Dendritic cell treated with granulocyte-macrophage colony-stimulating factor and Interleukin-4, amounts not matched to agents 40 ng/mL and 50 ng/mL, for 4 days (primary cell): ENCODE measurements at regions not wholly inside any gene's neighbourhood (a gene's known extent, or its start where the extent isn't known, plus 50 kb on each side); places are given as distances from the start of the nearest gene placed in this dataset.
"Not testable (repeated sequence)": the region's sequence is repeated elsewhere in the genome, so short reads cannot be mapped to it uniquely, and the experiment has no call there.

Experiments used
- H3K27ac Mint-ChIP-seq: one replicate; pipeline ENCODE4 v1.8.0; 2022; ENCODE audit warnings: mild to moderate bottlenecking, mixed read lengths
- H3K27me3 Mint-ChIP-seq: one replicate; pipeline ENCODE4 v1.8.0; 2022; ENCODE audit warnings: mild to moderate bottlenecking, mixed read lengths
- H3K36me3 Mint-ChIP-seq: one replicate; pipeline ENCODE4 v1.8.0; 2022; ENCODE audit warnings: low read depth, mixed read lengths
- H3K4me1 Mint-ChIP-seq: one replicate; pipeline ENCODE4 v1.8.0; 2022; ENCODE audit warnings: low read depth, mixed read lengths
- H3K4me3 Mint-ChIP-seq: one replicate; pipeline ENCODE4 v1.8.0; 2022; ENCODE audit warnings: mild to moderate bottlenecking, moderate library complexity, mixed read lengths
- H3K9me3 Mint-ChIP-seq: one replicate; pipeline ENCODE4 v1.8.0; 2022; ENCODE audit warnings: mixed read lengths
- intact Hi-C: fragments of 100-400 bp; cut with micrococcal nuclease; formaldehyde crosslinking; loops from one replicate; pipeline ENCODE4 v1.15.0; 2022

DNA sequence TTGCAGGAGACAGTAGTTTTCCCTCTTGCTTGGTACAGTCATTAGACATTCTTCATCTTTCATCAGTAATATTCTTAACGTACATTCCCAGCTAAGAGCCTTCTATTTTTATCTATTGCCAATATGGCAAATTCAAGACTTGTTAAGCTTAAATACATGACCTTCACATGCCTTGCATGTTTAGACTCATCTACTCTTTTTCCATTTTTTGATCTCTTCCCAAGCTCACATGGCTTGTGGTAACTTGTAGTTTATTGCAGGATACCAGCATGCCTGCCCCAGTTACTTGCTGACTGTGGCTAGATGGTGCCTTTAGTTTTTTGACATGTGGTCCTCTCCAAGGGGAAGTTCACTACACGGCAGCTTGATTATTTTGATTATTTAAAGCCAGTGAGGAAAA lies 729.0 kb downstream of the SLC6A15 start:
- H3K36me3 Mint-ChIP-seq, result no peaks in the 10 kb centered on the region
- H3K27ac Mint-ChIP-seq, result no peak overlapping the region
- H3K4me1 Mint-ChIP-seq, result no peaks in the 10 kb centered on the region
- H3K27me3 Mint-ChIP-seq, result no peaks in the 10 kb centered on the region
- H3K4me3 Mint-ChIP-seq, result no peak overlapping the region
- no peaks in the 10 kb centered on the region for H3K9me3 Mint-ChIP-seq
- intact Hi-C loops, result no loop called here

DNA sequence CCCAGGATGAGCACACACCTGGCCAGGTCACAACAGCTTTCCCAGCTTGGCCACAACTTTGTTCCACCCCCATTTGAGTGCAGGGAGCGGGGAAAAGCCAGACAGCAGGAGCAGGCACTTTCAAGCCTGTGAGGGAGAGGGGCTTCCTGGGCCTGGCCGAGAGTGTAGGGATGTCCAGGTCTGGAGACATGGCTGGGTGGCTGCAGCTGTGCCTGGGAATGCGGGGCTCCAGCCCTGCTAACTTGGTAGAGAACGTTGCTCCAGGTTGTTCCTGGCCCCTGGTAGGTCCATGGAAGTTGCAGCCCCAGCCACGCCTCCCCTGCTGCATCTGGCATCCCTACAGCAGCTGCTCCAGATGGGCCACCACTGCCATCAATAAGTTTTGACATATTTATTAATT lies 738.5 kb downstream of the SLC6A15 start:
- Mint-ChIP-seq H3K27ac (no peak overlapping the region), H3K4me1 (no peaks in the 10 kb centered on the region), H3K36me3 (no peaks in the 10 kb centered on the region), H3K9me3 (no peaks in the 10 kb centered on the region), H3K27me3 (no peaks in the 10 kb centered on the region), H3K4me3 (no peak overlapping the region)
- intact Hi-C loops, result no loop called here

DNA sequence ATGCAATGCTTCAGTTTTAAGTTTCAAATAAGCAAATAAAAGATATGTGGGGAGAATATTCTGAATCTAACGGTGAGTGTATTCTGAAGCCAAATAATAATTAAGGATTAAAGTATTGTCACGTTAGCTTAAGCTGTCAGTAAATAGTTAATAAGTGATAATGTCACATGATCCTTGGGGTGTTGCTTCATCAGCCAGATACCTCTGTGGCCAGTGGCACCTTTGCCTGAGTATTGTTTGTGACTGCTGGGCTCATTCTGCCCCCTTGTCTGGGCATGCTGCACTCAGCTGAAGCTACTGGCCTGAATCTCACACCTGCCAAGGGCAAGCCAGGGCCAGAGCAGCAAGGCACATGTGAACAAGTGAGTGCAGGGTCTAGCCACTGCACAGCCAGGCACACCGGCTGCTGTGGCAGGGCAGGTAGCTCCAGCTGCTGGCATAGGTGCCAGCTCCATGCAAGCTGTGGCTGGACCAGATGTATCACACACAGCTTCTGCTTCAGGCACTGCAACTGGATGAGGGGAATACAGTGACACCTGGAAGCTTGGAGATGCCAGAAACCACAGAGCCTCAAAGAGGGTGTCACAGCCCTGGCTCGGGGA lies 739.7 kb downstream of the SLC6A15 start:
- intact Hi-C loops, result no loop called here
- Mint-ChIP-seq H3K36me3 (no peaks in the 10 kb centered on the region), H3K4me1 (no peaks in the 10 kb centered on the region), H3K4me3 (no peak overlapping the region), H3K9me3 (no peaks in the 10 kb centered on the region), H3K27me3 (no peaks in the 10 kb centered on the region), H3K27ac (no peak overlapping the region)

DNA sequence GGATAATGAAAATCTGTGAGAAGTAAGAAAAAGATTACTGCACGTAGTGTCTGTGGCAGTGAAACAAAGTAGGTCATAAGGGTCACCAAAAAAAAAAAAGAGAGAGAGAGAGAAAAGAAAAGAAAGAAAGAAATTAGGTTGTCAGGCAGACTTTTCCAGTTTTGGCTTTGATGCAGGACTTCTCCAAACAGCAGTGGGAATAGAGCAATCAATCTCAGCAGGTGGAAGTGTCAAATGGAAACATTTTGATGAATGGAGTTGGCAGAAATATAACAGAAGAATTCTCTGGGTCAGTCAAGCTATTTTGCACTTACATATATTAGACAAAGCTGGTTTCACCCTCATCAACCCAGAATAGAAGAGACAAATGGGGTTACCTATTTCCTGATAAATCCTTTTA lies 745.8 kb downstream of the SLC6A15 start:
- H3K27me3 Mint-ChIP-seq, result no peaks in the 10 kb centered on the region
- H3K4me3 Mint-ChIP-seq, result no peak overlapping the region
- H3K27ac Mint-ChIP-seq, result no peak overlapping the region
- intact Hi-C loops, result no loop called here
- H3K4me1 Mint-ChIP-seq, result no peaks in the 10 kb centered on the region
- no peaks in the 10 kb centered on the region for H3K36me3 Mint-ChIP-seq
- H3K9me3 Mint-ChIP-seq, result no peaks in the 10 kb centered on the region

GRCh38 chr12:84165998-84166571 lies 746.5 kb downstream of the SLC6A15 start:
- H3K9me3 Mint-ChIP-seq, result no peaks in the 10 kb centered on the region
- intact Hi-C loops, result no loop called here
- H3K36me3 Mint-ChIP-seq, result no peaks in the 10 kb centered on the region

GRCh38 chr12:84161296-84161695 lies 751.3 kb downstream of the SLC6A15 start:
- no peak overlapping the region for H3K27ac Mint-ChIP-seq
- intact Hi-C loops, result no loop called here

More at GRCh38 chr12:84165998-84166571, 746.5 kb downstream of the SLC6A15 start:
- H3K27ac Mint-ChIP-seq, result no peak overlapping the region
- H3K27me3 Mint-ChIP-seq, result no peaks in the 10 kb centered on the region
- H3K4me1 Mint-ChIP-seq, result no peaks in the 10 kb centered on the region
- H3K4me3 Mint-ChIP-seq, result no peak overlapping the region

GRCh38 chr12:84159260-84159659 lies 753.3 kb downstream of the SLC6A15 start:
- H3K4me1 Mint-ChIP-seq, result no peaks in the 10 kb centered on the region
- intact Hi-C loops, result no loop called here
- no peaks in the 10 kb centered on the region for H3K36me3 Mint-ChIP-seq
- no peaks in the 10 kb centered on the region for H3K27me3 Mint-ChIP-seq
- no peak overlapping the region for H3K4me3 Mint-ChIP-seq
- H3K27ac Mint-ChIP-seq, result no peak overlapping the region
- no peaks in the 10 kb centered on the region for H3K9me3 Mint-ChIP-seq

More at GRCh38 chr12:84161296-84161695, 751.3 kb downstream of the SLC6A15 start:
- no peaks in the 10 kb centered on the region for H3K9me3 Mint-ChIP-seq
- H3K36me3 Mint-ChIP-seq, result no peaks in the 10 kb centered on the region
- H3K4me1 Mint-ChIP-seq, result no peaks in the 10 kb centered on the region
- no peak overlapping the region for H3K4me3 Mint-ChIP-seq
- no peaks in the 10 kb centered on the region for H3K27me3 Mint-ChIP-seq

DNA sequence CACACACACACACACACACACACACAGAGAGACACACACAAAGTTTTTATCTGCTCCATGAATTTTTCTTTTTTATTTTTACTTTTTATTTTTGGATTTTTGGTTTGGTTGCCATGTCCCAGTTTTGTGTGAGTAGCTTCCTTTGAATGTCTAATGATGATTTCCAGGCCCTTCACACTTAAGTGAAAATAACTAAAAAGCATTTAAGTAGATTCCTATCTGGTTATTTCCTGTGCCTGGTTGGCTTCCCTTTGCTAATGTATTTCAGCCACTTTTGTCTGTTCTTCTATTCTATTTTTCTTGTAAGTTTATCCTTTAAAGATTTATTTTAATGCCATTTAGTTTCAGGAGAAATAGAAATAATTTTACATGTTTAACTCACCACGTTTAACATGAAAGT lies 755.4 kb downstream of the SLC6A15 start:
- no peaks in the 10 kb centered on the region for H3K36me3 Mint-ChIP-seq
- H3K4me1 Mint-ChIP-seq, result no peaks in the 10 kb centered on the region
- intact Hi-C loops, result no loop called here
- peaks cover 10% of the 10 kb centered on the region for H3K9me3 Mint-ChIP-seq
- no peaks in the 10 kb centered on the region for H3K27me3 Mint-ChIP-seq
- no peak overlapping the region for H3K27ac Mint-ChIP-seq
- H3K4me3 Mint-ChIP-seq, result no peak overlapping the region

GRCh38 chr12:84154991-84155930 lies 757.3 kb downstream of the SLC6A15 start:
- H3K27ac Mint-ChIP-seq, H3K4me3 Mint-ChIP-seq, H3K27me3 Mint-ChIP-seq, intact Hi-C loops, H3K36me3 Mint-ChIP-seq, H3K4me1 Mint-ChIP-seq: not testable (repeated sequence)
- peaks cover 13% of the 10 kb centered on the region for H3K9me3 Mint-ChIP-seq

- H3K4me3 Mint-ChIP-seq, intact Hi-C loops, H3K4me1 Mint-ChIP-seq, H3K36me3 Mint-ChIP-seq, H3K27me3 Mint-ChIP-seq, H3K27ac Mint-ChIP-seq: not testable (repeated sequence)
- peaks cover 21% of the 10 kb centered on the region for H3K9me3 Mint-ChIP-seq
Measured at GRCh38 chr12:84154439-84154990, 758.1 kb downstream of the SLC6A15 start.

DNA sequence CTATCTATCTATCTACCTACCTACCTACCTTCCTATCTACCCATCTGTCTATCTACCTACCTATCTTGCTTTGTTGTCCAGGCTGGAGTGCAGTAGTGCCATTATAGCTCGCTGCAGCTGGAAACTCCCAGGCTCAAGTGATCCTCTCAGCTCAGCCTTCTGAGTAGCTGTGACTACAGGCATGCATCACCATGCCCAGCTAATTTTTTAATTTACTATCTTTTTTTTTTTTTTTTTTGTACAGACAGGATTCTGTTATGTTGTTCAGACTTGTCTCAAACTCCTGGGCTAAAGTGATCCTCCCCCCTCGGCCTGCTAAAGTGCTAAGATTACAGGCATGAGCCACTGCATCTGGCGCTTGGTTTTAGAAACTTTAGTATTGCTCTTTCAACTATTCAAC lies 762.4 kb downstream of the SLC6A15 start:
- intact Hi-C loops, result no loop called here
- no peak overlapping the region for H3K4me3 Mint-ChIP-seq
- no peaks in the 10 kb centered on the region for H3K27me3 Mint-ChIP-seq
- no peak overlapping the region for H3K27ac Mint-ChIP-seq
- H3K4me1 Mint-ChIP-seq, result no peaks in the 10 kb centered on the region
- H3K9me3 Mint-ChIP-seq, result peaks cover 48% of the 10 kb centered on the region
- H3K36me3 Mint-ChIP-seq, result no peaks in the 10 kb centered on the region

GRCh38 chr12:84148335-84148734 lies 764.3 kb downstream of the SLC6A15 start:
- intact Hi-C loops, result no loop called here
- Mint-ChIP-seq H3K27me3 (no peaks in the 10 kb centered on the region), H3K36me3 (no peaks in the 10 kb centered on the region), H3K9me3 (peaks cover 47% of the 10 kb centered on the region), H3K4me1 (no peaks in the 10 kb centered on the region), H3K4me3 (no peak overlapping the region), H3K27ac (no peak overlapping the region)

- Mint-ChIP-seq H3K27ac (no peak overlapping the region), H3K27me3 (no peaks in the 10 kb centered on the region), H3K9me3 (no peaks in the 10 kb centered on the region), H3K4me3 (no peak overlapping the region), H3K36me3 (no peaks in the 10 kb centered on the region), H3K4me1 (no peaks in the 10 kb centered on the region)
- intact Hi-C loops, result no loop called here
Measured at GRCh38 chr12:84136862-84137367, 775.7 kb downstream of the SLC6A15 start.
